Body of pancreas (tissue), 4 donors: ENCODE measurements at regions not wholly inside any gene's neighbourhood (a gene's known extent, or its start where the extent isn't known, plus 50 kb on each side); places are given as distances from the start of the nearest gene placed in this dataset.

Experiments used
- ATAC-seq: fragments of 150-250 bp; one replicate; pipeline ENCODE4 v1.9.1; 2016
- DNase-seq, 4 donors: peaks; one replicate each; pipeline ENCODE4 v3.0.0-alpha.2; 2019
- H3K27ac ChIP-seq, 4 donors: fragments of 200-600 bp; sonication (generic); 1 replicate in 3 of 4; 2 replicates in 1 of 4; pipeline versions ENCODE4 v1.5.1 to v1.6.1; 2016 to 2019; ENCODE audit warnings: mild to moderate bottlenecking in 1 of 4, mixed read lengths in 1 of 4, moderate library complexity in 1 of 4
- H3K27me3 ChIP-seq, 2 donors: fragments of 200-600 bp; sonication (generic); one replicate each; pipeline ENCODE4 v1.6.0; 2016; ENCODE audit warnings: mild to moderate bottlenecking in 1 of 2
- H3K36me3 ChIP-seq, 2 donors: fragments of 200-600 bp; sonication (generic); replicated peaks in 1 of 2; 2 replicates each; pipeline ENCODE4 v1.5.1; 2016; ENCODE audit warnings: low read depth in 2 of 2; ENCODE audit not compliant: insufficient read depth in 1 of 2
- H3K4me1 ChIP-seq: fragments of 200-600 bp; sonication (generic); one replicate; pipeline ENCODE4 v1.6.0; 2016
- H3K4me3 ChIP-seq, 2 donors: fragments of 200-600 bp; sonication (generic); 1 replicate in 1 of 2; 2 replicates in 1 of 2; pipeline ENCODE4 v1.5.1; 2016 to 2019
- H3K9me3 ChIP-seq, 3 donors: fragments of 200-600 bp; sonication (generic); 1 replicate in 2 of 3; 2 replicates in 1 of 3; pipeline ENCODE4 v1.5.1; 2016
- CTCF ChIP-seq, 7 experiments: fragments of 450-650 bp in 4 of 7; fragments of 200-600 bp in 3 of 7; sonication (generic) in 3 of 7; IDR thresholded peaks; one replicate each; pipeline ENCODE4 v1.5.1; 2016 to 2019; ENCODE audit warnings: antibody characterized with exemption in 7 of 7
- POLR2A ChIP-seq, 3 donors: fragments of 450-650 bp; IDR thresholded peaks; one replicate each; pipeline ENCODE4 v1.6.1; 2016; ENCODE audit warnings: antibody characterized with exemption in 3 of 3, mild to moderate bottlenecking in 2 of 3
- WGBS, 2 donors: methylation state at CpG; one replicate each; pipeline ENCODE4 v1.1.5; 2017; 5-methylcytosine and 5-hydroxymethylcytosine counted together
- intact Hi-C: fragments of 100-400 bp; cut with DNase I; formaldehyde crosslinking; loops from one replicate; pipeline ENCODE4 v1.15.1; 2023

GRCh38 chr2:52861596-52861995 lies 906.0 kb upstream of the CHAC2 start:
- Histone ChIP-seq H3K9me3 (no peaks in the 10 kb centered on the region), H3K27ac (no peak overlapping the region), H3K27me3 (no peaks in the 10 kb centered on the region), H3K4me1 (no peaks in the 10 kb centered on the region), H3K4me3 (no peak overlapping the region), H3K36me3 (no peaks in the 10 kb centered on the region)
- ATAC-seq (no peak), DNase-seq (peak in 1 of 4 donors; percentile 18)
- 71 to 86% methylated on average over 4 of the region's 4 CpGs for WGBS, 2 donors
- intact Hi-C loops, result no loop called here
- TF ChIP-seq CTCF (IDR thresholded peaks at IDR 0.05) (no peak), POLR2A (IDR thresholded peaks at IDR 0.05) (no peak)

DNA sequence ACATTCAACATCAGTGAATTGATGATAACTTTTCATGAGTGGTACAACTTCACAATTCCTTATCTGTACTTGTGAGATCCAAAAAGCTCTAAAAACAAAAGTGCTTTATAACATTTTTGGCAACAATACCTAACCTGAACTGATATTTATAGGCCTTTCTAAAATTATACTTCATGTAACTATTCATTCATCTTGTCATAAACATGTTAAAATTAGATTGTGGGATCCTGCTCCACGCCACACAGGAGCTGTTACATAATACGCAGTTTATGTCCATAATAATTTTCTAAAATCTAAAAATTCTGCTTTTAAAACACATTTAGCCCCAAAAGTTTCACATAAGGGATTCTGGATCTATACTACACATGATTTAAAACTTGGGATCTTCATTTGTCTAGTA lies 908.5 kb upstream of the CHAC2 start:
- Histone ChIP-seq H3K4me3 (no peak overlapping the region), H3K36me3 (no peaks in the 10 kb centered on the region), H3K27me3 (no peaks in the 10 kb centered on the region), H3K4me1 (no peaks in the 10 kb centered on the region), H3K9me3 (no peaks in the 10 kb centered on the region), H3K27ac (no peak overlapping the region)
- DNase-seq (no peak), ATAC-seq (no peak)
- TF ChIP-seq CTCF (IDR thresholded peaks at IDR 0.05) (no peak), POLR2A (IDR thresholded peaks at IDR 0.05) (no peak)
- 62 to 66% methylated on average over 2 of the region's 2 CpGs for WGBS, 2 donors
- intact Hi-C loops, result no loop called here

- Histone ChIP-seq H3K27me3 (no peaks in the 10 kb centered on the region), H3K4me3 (no peak overlapping the region), H3K27ac (no peak overlapping the region), H3K9me3 (no peaks in the 10 kb centered on the region), H3K36me3 (no peaks in the 10 kb centered on the region), H3K4me1 (no peaks in the 10 kb centered on the region)
- TF ChIP-seq CTCF (IDR thresholded peaks at IDR 0.05) (no peak), POLR2A (IDR thresholded peaks at IDR 0.05) (no peak)
- intact Hi-C loops, result no loop called here
- DNase-seq, result no peak
- ATAC-seq, result no peak
- 62 to 67% methylated on average over 3 of the region's 3 CpGs for WGBS, 2 donors
These were observed 909.9 kb upstream of the CHAC2 start for GRCh38 chr2:52857722-52858121.

DNA sequence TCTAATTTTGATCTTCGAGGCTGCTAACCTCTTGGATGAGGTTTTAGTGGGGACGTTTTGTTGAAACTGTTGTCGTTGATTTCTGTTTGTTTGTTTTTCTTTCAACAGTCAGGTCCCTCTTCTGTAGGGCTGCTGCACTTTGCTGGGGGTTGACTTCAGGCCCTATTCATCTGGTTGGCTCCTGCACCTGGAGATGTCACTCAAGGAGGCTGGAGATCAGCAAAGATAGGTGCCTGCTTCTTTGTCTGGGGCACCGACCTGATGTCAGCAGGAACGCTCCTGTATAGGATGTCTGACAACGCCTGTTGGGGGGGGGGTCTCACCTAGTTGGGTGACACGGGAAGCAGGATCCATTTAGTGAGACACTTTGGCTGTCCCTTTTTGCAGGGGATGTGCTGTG lies 915.6 kb upstream of the CHAC2 start:
- ATAC-seq, result no peak
- no peak for DNase-seq

More for the DNA sequence above, 915.6 kb upstream of the CHAC2 start:
- Histone ChIP-seq H3K9me3 (no peaks in the 10 kb centered on the region), H3K27ac (no peak overlapping the region), H3K27me3 (no peaks in the 10 kb centered on the region), H3K4me1 (no peaks in the 10 kb centered on the region), H3K4me3 (no peak overlapping the region), H3K36me3 (no peaks in the 10 kb centered on the region)
- intact Hi-C loops, result no loop called here
- TF ChIP-seq CTCF (IDR thresholded peaks at IDR 0.05), result no peak
- TF ChIP-seq POLR2A (IDR thresholded peaks at IDR 0.05), result no peak
- WGBS, 2 donors, result 86% methylated on average over 7 of the region's 7 CpGs
